ENCODE measurements at regions not wholly inside any gene's neighbourhood (a gene's known extent, or its start where the extent isn't known, plus 50 kb on each side); places are given as distances from the start of the nearest gene placed in this dataset.

DNA sequence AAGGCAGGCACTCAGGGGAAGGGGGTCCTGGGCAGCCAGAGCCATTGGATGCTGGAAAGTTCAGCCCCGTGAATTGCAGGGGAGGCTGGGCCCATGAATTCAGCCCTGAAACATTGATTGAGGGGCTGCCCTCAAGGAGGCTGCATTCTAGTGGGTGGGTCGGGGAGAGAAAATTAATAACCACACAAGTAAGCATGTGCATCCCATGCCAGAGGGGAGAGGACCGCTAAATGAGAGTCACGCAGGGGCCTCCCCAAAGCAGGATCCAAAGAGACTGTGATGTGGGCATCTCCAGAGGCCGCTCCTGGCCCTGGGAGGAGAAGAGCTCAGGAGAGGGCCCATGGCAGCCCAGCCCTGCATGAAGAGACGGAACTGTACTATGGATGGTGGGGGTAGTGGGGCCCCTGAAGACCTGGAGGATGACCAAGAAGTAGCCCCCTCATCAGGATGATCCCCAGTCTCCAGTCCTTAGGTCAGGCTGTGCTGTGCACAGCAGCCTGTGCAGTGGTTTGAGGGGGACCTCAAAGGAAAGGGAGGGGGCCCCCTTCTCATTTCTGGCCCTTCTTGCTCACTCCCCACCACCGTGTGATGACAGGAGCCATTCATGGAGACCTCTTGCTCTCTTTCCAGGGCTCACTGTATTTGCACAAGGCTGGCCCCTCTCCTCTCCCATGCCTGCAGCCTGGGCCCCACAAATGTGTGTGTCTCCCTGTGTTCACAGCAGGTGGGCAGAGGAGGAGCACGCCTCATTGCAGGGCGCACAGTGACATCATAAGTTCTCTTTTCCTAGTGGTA, 233.6 kb upstream of the IRX1 start:
- WGBS, 2 donors: 71 to 75% methylated on average over 9 of the region's 9 CpGs
- H3K27me3 ChIP-seq: no peaks in the 10 kb centered on the region
- no peak overlapping the region for H3K27ac ChIP-seq
- no peaks in the 10 kb centered on the region for H3K36me3 ChIP-seq (replicated peaks in 1 of 2; ENCODE audit: insufficient read depth in 1 of 2, low read depth in 2 of 2)
- H3K4me3 ChIP-seq: no peak overlapping the region
- DNase-seq (no peak), ATAC-seq (no peak)
- TF ChIP-seq CTCF (IDR thresholded peaks at IDR 0.05) (no peak), POLR2A (IDR thresholded peaks at IDR 0.05) (no peak)
- H3K4me1 ChIP-seq: no peaks in the 10 kb centered on the region
- no peaks in the 10 kb centered on the region for H3K9me3 ChIP-seq
- intact Hi-C loops (cut with DNase I): no loop called here

DNA sequence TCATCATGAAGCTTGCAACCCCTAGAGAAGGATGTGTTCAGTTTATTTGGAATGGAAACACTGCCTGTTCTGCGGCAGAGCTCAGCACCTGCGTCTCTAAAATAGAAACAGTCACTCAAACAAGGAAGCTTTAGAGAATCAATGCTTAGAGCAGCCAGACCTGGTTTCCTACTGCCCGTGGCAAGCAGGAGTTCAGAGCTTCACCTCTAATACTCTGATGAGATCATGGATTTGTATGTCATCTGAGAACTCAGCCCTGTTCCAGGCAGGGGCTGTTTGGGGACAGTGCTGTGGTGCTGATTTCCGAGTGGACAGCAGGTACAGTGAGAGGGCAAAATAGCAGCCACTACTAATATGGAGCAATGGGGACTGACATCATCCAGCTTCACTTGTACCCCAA, 236.0 kb upstream of the IRX1 start:
- Histone ChIP-seq H3K36me3 (replicated peaks in 1 of 2; ENCODE audit: insufficient read depth in 1 of 2, low read depth in 2 of 2) (no peaks in the 10 kb centered on the region), H3K4me3 (no peak overlapping the region), H3K27ac (no peak overlapping the region), H3K27me3 (no peaks in the 10 kb centered on the region), H3K9me3 (no peaks in the 10 kb centered on the region), H3K4me1 (no peaks in the 10 kb centered on the region)
- TF ChIP-seq POLR2A (IDR thresholded peaks at IDR 0.05) (no peak), CTCF (IDR thresholded peaks at IDR 0.05) (no peak)
- intact Hi-C loops (cut with DNase I): no loop called here
- no peak for DNase-seq
- WGBS, 2 donors: 16 to 20% methylated on average over 4 of the region's 4 CpGs
- ATAC-seq: no peak

GRCh38 chr5:3357291-3357690, 238.3 kb upstream of the IRX1 start:
- H3K9me3 ChIP-seq: no peaks in the 10 kb centered on the region
- ATAC-seq (no peak), DNase-seq (no peak)
- H3K27ac ChIP-seq: no peak overlapping the region
- H3K27me3 ChIP-seq: no peaks in the 10 kb centered on the region
- H3K36me3 ChIP-seq (replicated peaks in 1 of 2; ENCODE audit: insufficient read depth in 1 of 2, low read depth in 2 of 2): no peaks in the 10 kb centered on the region
- intact Hi-C loops (cut with DNase I): no loop called here
- 44 to 48% methylated on average over 5 of the region's 5 CpGs for WGBS, 2 donors
- TF ChIP-seq CTCF (IDR thresholded peaks at IDR 0.05) (no peak), POLR2A (IDR thresholded peaks at IDR 0.05) (no peak)
- H3K4me1 ChIP-seq: no peaks in the 10 kb centered on the region
- no peak overlapping the region for H3K4me3 ChIP-seq

DNA sequence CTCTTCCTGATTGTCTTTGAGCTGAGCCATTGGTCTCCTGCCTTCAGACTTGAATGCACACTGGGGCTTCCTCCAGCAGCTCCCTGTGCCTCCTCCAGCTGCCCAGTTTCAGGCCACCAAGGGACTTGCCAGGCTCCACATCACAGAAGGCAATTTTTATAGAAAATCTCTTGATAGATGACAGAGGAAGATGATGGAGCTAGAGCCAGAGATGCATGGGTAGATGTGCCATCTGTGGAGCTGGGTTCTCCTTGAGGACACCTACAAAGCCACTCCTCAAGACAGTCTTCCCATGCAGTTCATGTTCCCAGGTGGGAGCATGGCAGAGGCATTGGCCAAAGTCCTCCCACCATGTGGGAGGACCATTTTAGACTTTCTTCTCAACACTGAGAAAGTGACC, 239.6 kb upstream of the IRX1 start:
- Histone ChIP-seq H3K9me3 (no peaks in the 10 kb centered on the region), H3K4me1 (no peaks in the 10 kb centered on the region), H3K27me3 (no peaks in the 10 kb centered on the region), H3K27ac (no peak overlapping the region), H3K4me3 (no peak overlapping the region), H3K36me3 (replicated peaks in 1 of 2; ENCODE audit: insufficient read depth in 1 of 2, low read depth in 2 of 2) (no peaks in the 10 kb centered on the region)
- intact Hi-C loops (cut with DNase I): no loop called here
- no peak for DNase-seq
- TF ChIP-seq POLR2A (IDR thresholded peaks at IDR 0.05) (no peak), CTCF (IDR thresholded peaks at IDR 0.05) (no peak)
- no peak for ATAC-seq

DNA sequence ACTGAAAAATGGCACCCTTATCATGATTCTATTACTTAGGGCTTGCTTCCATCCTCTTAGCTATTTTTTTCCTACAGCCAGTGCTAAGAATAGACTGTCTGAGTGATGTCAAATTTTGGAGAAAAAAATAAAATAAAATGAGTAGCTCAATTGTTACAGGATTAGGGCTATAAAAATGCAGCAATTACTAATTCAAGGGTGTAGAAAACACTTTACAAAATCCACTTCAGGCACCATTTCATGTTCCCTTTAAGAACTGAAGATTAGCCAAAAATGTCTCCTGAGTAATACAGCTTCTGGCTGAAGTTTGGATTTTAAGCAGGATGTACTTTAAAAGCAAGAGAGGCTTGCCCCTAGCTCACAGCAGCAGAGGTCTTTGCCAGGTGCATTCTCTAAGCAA, 240.5 kb upstream of the IRX1 start:
- DNase-seq (no peak), ATAC-seq (no peak)
- H3K9me3 ChIP-seq: no peaks in the 10 kb centered on the region
- H3K36me3 ChIP-seq (replicated peaks in 1 of 2; ENCODE audit: insufficient read depth in 1 of 2, low read depth in 2 of 2): no peaks in the 10 kb centered on the region
- no peak overlapping the region for H3K4me3 ChIP-seq
- no peaks in the 10 kb centered on the region for H3K27me3 ChIP-seq
- intact Hi-C loops (cut with DNase I): no loop called here
- no peak overlapping the region for H3K27ac ChIP-seq
- TF ChIP-seq POLR2A (IDR thresholded peaks at IDR 0.05) (no peak), CTCF (IDR thresholded peaks at IDR 0.05) (no peak)
- H3K4me1 ChIP-seq: no peaks in the 10 kb centered on the region

All from body of pancreas (tissue), 4 donors.